ENCODE measurements at regions not wholly inside any gene's neighbourhood (a gene's known extent, or its start where the extent isn't known, plus 50 kb on each side); places are given as distances from the start of the nearest gene placed in this dataset.

GRCh38 chr1:243933495-243933894, 83.5 kb upstream of the AKT3 start:
- TF ChIP-seq CTCF (IDR thresholded peaks at IDR 0.05), result no peak
- no peak for TF ChIP-seq POLR2A (IDR thresholded peaks at IDR 0.05)
